ENCODE measurements at regions not wholly inside any gene's neighbourhood (a gene's known extent, or its start where the extent isn't known, plus 50 kb on each side); places are given as distances from the start of the nearest gene placed in this dataset.

DNA sequence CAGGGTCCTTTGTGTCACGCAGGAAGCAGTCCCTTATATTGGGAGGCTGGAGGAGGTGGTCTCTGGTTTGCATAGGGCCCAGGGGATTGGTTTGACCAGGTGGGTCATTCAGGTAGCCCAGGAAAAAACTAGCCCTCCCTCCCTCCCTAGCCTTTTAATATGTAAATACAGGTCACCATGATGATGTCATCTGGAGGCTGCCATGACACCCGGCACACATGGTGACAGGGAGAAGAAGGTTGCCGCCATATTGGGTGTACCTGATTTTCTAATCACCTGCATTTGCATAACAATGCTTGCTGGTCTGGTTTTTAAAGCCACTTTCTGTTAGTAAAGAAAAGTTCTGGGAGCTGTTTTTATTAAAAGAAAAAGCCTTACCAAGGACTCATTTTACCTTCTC, 791.0 kb upstream of the ADGRL4 start:
- H3K27ac Mint-ChIP-seq = no peak overlapping the region
- 94% methylated on average over 3 of the region's 3 CpGs; no CpG with 5 or more reads in 1 of the 2 experiments for WGBS, 2 experiments (ENCODE audit: insufficient coverage in 1 of 2, insufficient read length in 1 of 2)
- TF ChIP-seq, protein P1, sequence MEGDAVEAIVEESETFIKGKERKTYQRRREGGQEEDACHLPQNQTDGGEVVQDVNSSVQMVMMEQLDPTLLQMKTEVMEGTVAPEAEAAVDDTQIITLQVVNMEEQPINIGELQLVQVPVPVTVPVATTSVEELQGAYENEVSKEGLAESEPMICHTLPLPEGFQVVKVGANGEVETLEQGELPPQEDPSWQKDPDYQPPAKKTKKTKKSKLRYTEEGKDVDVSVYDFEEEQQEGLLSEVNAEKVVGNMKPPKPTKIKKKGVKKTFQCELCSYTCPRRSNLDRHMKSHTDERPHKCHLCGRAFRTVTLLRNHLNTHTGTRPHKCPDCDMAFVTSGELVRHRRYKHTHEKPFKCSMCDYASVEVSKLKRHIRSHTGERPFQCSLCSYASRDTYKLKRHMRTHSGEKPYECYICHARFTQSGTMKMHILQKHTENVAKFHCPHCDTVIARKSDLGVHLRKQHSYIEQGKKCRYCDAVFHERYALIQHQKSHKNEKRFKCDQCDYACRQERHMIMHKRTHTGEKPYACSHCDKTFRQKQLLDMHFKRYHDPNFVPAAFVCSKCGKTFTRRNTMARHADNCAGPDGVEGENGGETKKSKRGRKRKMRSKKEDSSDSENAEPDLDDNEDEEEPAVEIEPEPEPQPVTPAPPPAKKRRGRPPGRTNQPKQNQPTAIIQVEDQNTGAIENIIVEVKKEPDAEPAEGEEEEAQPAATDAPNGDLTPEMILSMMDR (conservative IDR thresholded peaks at IDR 0.05) = no peak

DNA sequence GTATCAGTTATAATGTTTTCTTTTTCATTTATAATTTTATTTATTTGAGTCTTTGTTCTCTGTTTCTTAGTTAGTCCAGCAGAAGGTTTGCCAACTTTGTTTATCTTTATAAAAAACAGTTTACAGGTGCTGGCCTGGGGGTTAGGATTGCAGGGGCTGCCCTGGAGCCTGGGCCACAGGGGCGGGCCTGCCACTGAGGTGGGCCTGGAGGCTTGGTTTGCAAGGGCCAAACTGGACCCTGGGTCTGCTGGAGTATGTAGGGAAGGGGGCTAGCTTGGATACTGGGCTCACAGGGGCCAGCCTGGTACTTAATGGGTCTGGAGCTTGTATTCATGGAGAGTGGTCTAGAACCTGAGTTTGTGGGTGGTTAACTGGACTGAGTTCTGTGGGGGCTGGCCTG, 789.9 kb upstream of the ADGRL4 start:
- WGBS, 2 experiments (ENCODE audit: insufficient coverage in 1 of 2, insufficient read length in 1 of 2) = 47% methylated on average over 1 of the region's 1 CpG; no CpG with 5 or more reads in 1 of the 2 experiments

More for the DNA sequence above, 791.0 kb upstream of the ADGRL4 start:
- no peak overlapping the region for H3K4me3 Mint-ChIP-seq
- no peaks in the 10 kb centered on the region for H3K4me1 Mint-ChIP-seq
- DNase-seq = peak; percentile 49
- no peaks in the 10 kb centered on the region for H3K4me1 ChIP-seq (ENCODE audit: control insufficient read depth, insufficient read depth, low read length)
- no peaks in the 10 kb centered on the region for H3K27me3 ChIP-seq (ENCODE audit: control insufficient read depth, insufficient read depth, low read length, poor library complexity, severe bottlenecking)
- H3K4me3 ChIP-seq (ENCODE audit: low read length) = no peak overlapping the region
- H3K9me3 Mint-ChIP-seq = peaks cover 19% of the 10 kb centered on the region
- no peak overlapping the region for H3K9ac ChIP-seq (ENCODE audit: extremely low read depth, low read length, poor library complexity, severe bottlenecking)
- no peaks in the 10 kb centered on the region for H3K27me3 Mint-ChIP-seq (ENCODE audit: insufficient read depth)
- no peaks in the 10 kb centered on the region for H3K36me3 ChIP-seq (ENCODE audit: control insufficient read depth, insufficient read depth, low read length)
- H3K9me3 ChIP-seq (ENCODE audit: control insufficient read depth, low read length) = peaks cover 11% of the 10 kb centered on the region
- H3K27ac ChIP-seq (ENCODE audit: low read depth, low read length) = no peak overlapping the region
- peaks cover 8% of the 10 kb centered on the region for H3K36me3 Mint-ChIP-seq (ENCODE audit: low read depth)

DNA sequence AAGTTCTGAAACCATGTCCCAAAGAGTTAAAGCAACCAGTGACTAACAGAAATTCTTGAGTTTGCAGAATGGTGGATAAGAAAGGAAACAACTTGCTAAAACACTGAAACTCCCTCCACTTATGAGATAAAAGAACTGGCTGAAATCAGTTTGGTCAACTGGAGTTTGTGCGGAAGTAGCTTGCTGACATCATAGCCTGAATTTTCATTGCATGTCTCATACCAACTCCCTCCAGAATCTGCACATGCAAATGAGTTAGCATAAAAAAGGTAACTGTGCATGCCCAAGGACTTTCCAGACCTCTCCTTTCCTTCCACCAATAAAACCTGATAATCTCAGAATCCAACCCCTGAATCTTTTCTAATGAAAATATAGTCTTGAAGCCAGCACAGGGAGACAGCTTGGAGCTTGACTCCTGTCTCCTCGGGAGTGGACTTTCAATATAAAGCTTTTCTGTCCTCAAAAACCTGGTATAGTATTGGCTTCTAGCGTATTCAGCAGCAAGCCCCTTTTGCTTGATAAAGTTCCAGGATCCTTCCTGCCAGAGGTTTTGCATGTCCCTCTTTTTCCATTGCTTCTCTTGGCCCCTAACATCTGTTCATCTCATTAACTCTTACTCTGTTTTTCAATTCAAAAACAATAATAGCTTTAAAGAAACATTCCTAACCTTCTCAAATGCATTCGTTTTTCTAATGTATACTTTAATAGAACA, 785.8 kb upstream of the ADGRL4 start:
- Mint-ChIP-seq H3K27ac (no peak overlapping the region), H3K36me3 (ENCODE audit: low read depth) (peaks cover 8% of the 10 kb centered on the region), H3K4me1 (peaks cover 4% of the 10 kb centered on the region), H3K27me3 (ENCODE audit: insufficient read depth) (no peaks in the 10 kb centered on the region), H3K9me3 (peaks cover 19% of the 10 kb centered on the region), H3K4me3 (no peak overlapping the region)
- peaks cover 11% of the 10 kb centered on the region for H3K9me3 ChIP-seq (ENCODE audit: control insufficient read depth, low read length)
- no peak for DNase-seq
- TF ChIP-seq, protein P1 (conservative IDR thresholded peaks at IDR 0.05) = no peak
- no peaks in the 10 kb centered on the region for H3K36me3 ChIP-seq (ENCODE audit: control insufficient read depth, insufficient read depth, low read length)
- no peak overlapping the region for H3K27ac ChIP-seq (ENCODE audit: low read depth, low read length)
- no peak overlapping the region for H3K4me3 ChIP-seq (ENCODE audit: low read length)
- H3K4me1 ChIP-seq (ENCODE audit: control insufficient read depth, insufficient read depth, low read length) = peaks cover 4% of the 10 kb centered on the region
- no peaks in the 10 kb centered on the region for H3K27me3 ChIP-seq (ENCODE audit: control insufficient read depth, insufficient read depth, low read length, poor library complexity, severe bottlenecking)
- WGBS, 2 experiments (ENCODE audit: insufficient coverage in 1 of 2, insufficient read length in 1 of 2) = 40 to 58% methylated on average over 3 to 4 of the region's 4 CpGs
- no peak overlapping the region for H3K9ac ChIP-seq (ENCODE audit: extremely low read depth, low read length, poor library complexity, severe bottlenecking)

More for the DNA sequence above, 789.9 kb upstream of the ADGRL4 start:
- H3K4me3 ChIP-seq (ENCODE audit: low read length) = no peak overlapping the region
- Mint-ChIP-seq H3K36me3 (ENCODE audit: low read depth) (peaks cover 8% of the 10 kb centered on the region), H3K4me1 (no peaks in the 10 kb centered on the region), H3K27me3 (ENCODE audit: insufficient read depth) (no peaks in the 10 kb centered on the region), H3K4me3 (no peak overlapping the region), H3K9me3 (peaks cover 19% of the 10 kb centered on the region), H3K27ac (no peak overlapping the region)
- TF ChIP-seq, protein P1 (conservative IDR thresholded peaks at IDR 0.05) = no peak
- DNase-seq = no peak
- H3K36me3 ChIP-seq (ENCODE audit: control insufficient read depth, insufficient read depth, low read length) = no peaks in the 10 kb centered on the region
- peaks cover 11% of the 10 kb centered on the region for H3K9me3 ChIP-seq (ENCODE audit: control insufficient read depth, low read length)
- peaks cover 4% of the 10 kb centered on the region for H3K4me1 ChIP-seq (ENCODE audit: control insufficient read depth, insufficient read depth, low read length)
- no peaks in the 10 kb centered on the region for H3K27me3 ChIP-seq (ENCODE audit: control insufficient read depth, insufficient read depth, low read length, poor library complexity, severe bottlenecking)
- H3K9ac ChIP-seq (ENCODE audit: extremely low read depth, low read length, poor library complexity, severe bottlenecking) = no peak overlapping the region
- H3K27ac ChIP-seq (ENCODE audit: low read depth, low read length) = no peak overlapping the region

All from endodermal cell (in vitro differentiated cells).